Naive thymus-derived CD4-positive, alpha-beta T cell (primary cell): ENCODE measurements at regions not wholly inside any gene's neighbourhood (a gene's known extent, or its start where the extent isn't known, plus 50 kb on each side); places are given as distances from the start of the nearest gene placed in this dataset.
A peak's percentile ranks its signal among the peaks of the same experiment; 100 is the strongest.

Experiments used
- ATAC-seq: fragments of 150-1000 bp; cut with Tn5 transposase; 2 replicates; pipeline ENCODE4 v1.10.0; 2021; ENCODE audit warnings: mild to moderate bottlenecking, moderate library complexity
- CTCF ChIA-PET: fragments of 350-600 bp; sonication (Branson Sonifier 250); formaldehyde crosslinking; loops from one replicate; lab custom pipeline; 2021; ENCODE audit warnings: antibody characterized with exemption; lab: Charles Lee
- POLR2A ChIA-PET: fragments of 350-600 bp; sonication (Branson Sonifier 250); formaldehyde crosslinking; loops from one replicate; lab custom pipeline; 2021; ENCODE audit warnings: antibody characterized with exemption, inconsistent platforms; lab: Charles Lee
- DNase-seq, 9 donors: peaks; one replicate each; pipeline versions ENCODE4 v3.0.0 to v3.0.0-alpha.2; 2020 to 2022; ENCODE audit warnings: mixed read lengths in 1 of 9
- H3K27ac ChIP-seq: one replicate; pipeline ENCODE4 v1.7.0; 2013; ENCODE audit warnings: mild to moderate bottlenecking, low read depth, low read length, moderate library complexity
- H3K27me3 ChIP-seq, 2 donors: one replicate each; pipeline ENCODE4 v1.7.0; 2013; ENCODE audit warnings: low read length in 2 of 2, mild to moderate bottlenecking in 2 of 2, moderate library complexity in 2 of 2; ENCODE audit not compliant: control insufficient read depth in 2 of 2, insufficient read depth in 2 of 2
- H3K36me3 ChIP-seq, 3 experiments: 1 replicate in 2 of 3; 2 replicates in 1 of 3; pipeline ENCODE4 v1.7.0; 2013; ENCODE audit warnings: low read length in 3 of 3, mild to moderate bottlenecking in 3 of 3, moderate library complexity in 1 of 3; ENCODE audit not compliant: insufficient read depth in 3 of 3, control insufficient read depth in 2 of 3
- H3K4me1 ChIP-seq, 2 donors: one replicate each; pipeline ENCODE4 v1.7.0; 2013; ENCODE audit warnings: low read length in 2 of 2, mild to moderate bottlenecking in 2 of 2, moderate library complexity in 1 of 2; ENCODE audit not compliant: control insufficient read depth in 2 of 2, insufficient read depth in 2 of 2
- H3K4me3 ChIP-seq: 2 replicates; pipeline ENCODE4 v1.7.0; 2013; ENCODE audit warnings: mild to moderate bottlenecking, low read length
- H3K9me3 ChIP-seq, 3 experiments: 1 replicate in 2 of 3; 2 replicates in 1 of 3; pipeline ENCODE4 v1.7.0; 2013; ENCODE audit warnings: low read length in 3 of 3; ENCODE audit not compliant: control insufficient read depth in 2 of 3
- H3K27ac Mint-ChIP-seq, 9 donors: one replicate each; pipeline ENCODE4 v1.8.0; 2020 to 2022; ENCODE audit warnings: mixed read lengths in 9 of 9, mild to moderate bottlenecking in 8 of 9, moderate library complexity in 5 of 9, inconsistent platforms in 2 of 9
- H3K27me3 Mint-ChIP-seq, 5 donors: one replicate each; pipeline ENCODE4 v1.8.0; 2021 to 2022; ENCODE audit warnings: mixed read lengths in 5 of 5, mild to moderate bottlenecking in 1 of 5
- H3K36me3 Mint-ChIP-seq, 5 donors: one replicate each; pipeline ENCODE4 v1.8.0; 2020 to 2022; ENCODE audit warnings: mixed read lengths in 5 of 5, mild to moderate bottlenecking in 3 of 5, inconsistent platforms in 1 of 5
- H3K4me1 Mint-ChIP-seq, 7 donors: one replicate each; pipeline ENCODE4 v1.8.0; 2020 to 2022; ENCODE audit warnings: mixed read lengths in 7 of 7, mild to moderate bottlenecking in 3 of 7, inconsistent platforms in 1 of 7
- H3K4me3 Mint-ChIP-seq, 10 donors: one replicate each; pipeline ENCODE4 v1.8.0; 2020 to 2022; ENCODE audit warnings: mild to moderate bottlenecking in 10 of 10, mixed read lengths in 10 of 10, moderate library complexity in 6 of 10, inconsistent platforms in 2 of 10
- H3K9me3 Mint-ChIP-seq, 11 donors: one replicate each; pipeline ENCODE4 v1.8.0; 2020 to 2022; ENCODE audit warnings: mixed read lengths in 11 of 11, mild to moderate bottlenecking in 4 of 11, inconsistent platforms in 1 of 11, moderate library complexity in 1 of 11
- intact Hi-C, 2 donors: fragments of 100-400 bp; cut with micrococcal nuclease; formaldehyde crosslinking; loops; one replicate each; pipeline ENCODE4 v1.15.1; 2023

GRCh38 chr3:188066141-188066540 is 87.8 kb upstream of the LPP start:
- ATAC-seq, result no peak
- intact Hi-C loops, result no loop called here
- H3K27me3 ChIP-seq, result no peaks in the 10 kb centered on the region
- no peaks in the 10 kb centered on the region for H3K36me3 ChIP-seq
- H3K4me3 ChIP-seq, result no peak overlapping the region
- peaks cover 0 to 5% (median 0%) of the 10 kb centered on the region in 11 donors for H3K9me3 Mint-ChIP-seq
- peaks cover 0 to 10% (median 0%) of the 10 kb centered on the region in 5 donors for H3K36me3 Mint-ChIP-seq
- H3K27ac ChIP-seq, result no peak overlapping the region
- no peak overlapping the region for H3K4me3 Mint-ChIP-seq
- peaks cover 0 to 16% (median 9%) of the 10 kb centered on the region in 7 donors for H3K4me1 Mint-ChIP-seq
- ChIA-PET CTCF (no interaction called here), POLR2A (no interaction called here)
- no peaks in the 10 kb centered on the region for H3K27me3 Mint-ChIP-seq
- H3K9me3 ChIP-seq, result no peaks in the 10 kb centered on the region
- no peak overlapping the region for H3K27ac Mint-ChIP-seq
- H3K4me1 ChIP-seq, result peaks cover 3 to 4% of the 10 kb centered on the region in 2 donors
- no peak for DNase-seq

GRCh38 chr3:188067932-188068331 is 86.0 kb upstream of the LPP start:
- Histone ChIP-seq H3K27me3 (no peaks in the 10 kb centered on the region), H3K4me1 (no peaks in the 10 kb centered on the region), H3K9me3 (no peaks in the 10 kb centered on the region), H3K27ac (no peak overlapping the region), H3K4me3 (no peak overlapping the region), H3K36me3 (no peaks in the 10 kb centered on the region)
- peaks cover 0 to 7% (median 0%) of the 10 kb centered on the region in 5 donors for H3K36me3 Mint-ChIP-seq
- no peaks in the 10 kb centered on the region for H3K27me3 Mint-ChIP-seq
- H3K9me3 Mint-ChIP-seq, result peaks cover 0 to 5% (median 0%) of the 10 kb centered on the region in 11 donors
- CTCF ChIA-PET, result no interaction called here
- H3K4me1 Mint-ChIP-seq, result peaks cover 0 to 9% (median 5%) of the 10 kb centered on the region in 7 donors
- POLR2A ChIA-PET, result interaction anchor here (0.6 kb wide), 1 partner anchor 162 kb away, joined by 4 read pairs; no protein-coding TSS in a partner anchor
- no peak overlapping the region for H3K4me3 Mint-ChIP-seq
- ATAC-seq (no peak), DNase-seq (no peak)
- no peak overlapping the region for H3K27ac Mint-ChIP-seq
- intact Hi-C loops, result no loop called here

- ATAC-seq, result no peak
- Histone ChIP-seq H3K9me3 (no peaks in the 10 kb centered on the region), H3K27me3 (no peaks in the 10 kb centered on the region), H3K4me1 (no peaks in the 10 kb centered on the region), H3K4me3 (no peak overlapping the region), H3K27ac (no peak overlapping the region), H3K36me3 (no peaks in the 10 kb centered on the region)
- H3K27ac Mint-ChIP-seq, result no peak overlapping the region
- intact Hi-C loops, result no loop called here
- H3K27me3 Mint-ChIP-seq, result no peaks in the 10 kb centered on the region
- peaks cover 0 to 7% (median 0%) of the 10 kb centered on the region in 5 donors for H3K36me3 Mint-ChIP-seq
- H3K4me1 Mint-ChIP-seq, result peaks cover 0 to 9% (median 5%) of the 10 kb centered on the region in 7 donors
- no peak overlapping the region for H3K4me3 Mint-ChIP-seq
- peaks cover 0 to 5% (median 0%) of the 10 kb centered on the region in 11 donors for H3K9me3 Mint-ChIP-seq
- ChIA-PET POLR2A (interaction anchor here (0.6 kb wide), 1 partner anchor 161 kb away, joined by 4 read pairs; no protein-coding TSS in a partner anchor), CTCF (no interaction called here)
- DNase-seq, result no peak
These were observed 85.6 kb upstream of the LPP start for GRCh38 chr3:188068342-188068741.

GRCh38 chr3:188071636-188072035 is 82.3 kb upstream of the LPP start:
- Mint-ChIP-seq H3K27me3 (no peaks in the 10 kb centered on the region), H3K4me3 (no peak overlapping the region), H3K9me3 (peaks cover 0 to 3% (median 0%) of the 10 kb centered on the region in 11 donors), H3K27ac (no peak overlapping the region), H3K4me1 (peaks cover 0 to 2% (median 0%) of the 10 kb centered on the region in 7 donors), H3K36me3 (peaks cover 0 to 1% (median 0%) of the 10 kb centered on the region in 5 donors)
- DNase-seq (no peak), ATAC-seq (no peak)
- H3K36me3 ChIP-seq, result no peaks in the 10 kb centered on the region
- no peaks in the 10 kb centered on the region for H3K4me1 ChIP-seq
- H3K27me3 ChIP-seq, result no peaks in the 10 kb centered on the region
- POLR2A ChIA-PET, result no interaction called here
- no peak overlapping the region for H3K4me3 ChIP-seq
- CTCF ChIA-PET, result no interaction called here
- no peaks in the 10 kb centered on the region for H3K9me3 ChIP-seq
- intact Hi-C loops, result no loop called here
- H3K27ac ChIP-seq, result no peak overlapping the region

GRCh38 chr3:188076176-188076575 is 77.8 kb upstream of the LPP start:
- no peak overlapping the region for H3K27ac ChIP-seq
- H3K36me3 ChIP-seq, result no peaks in the 10 kb centered on the region
- no peaks in the 10 kb centered on the region for H3K4me1 ChIP-seq
- no peak for ATAC-seq
- POLR2A ChIA-PET, result no interaction called here
- H3K9me3 ChIP-seq, result no peaks in the 10 kb centered on the region
- H3K27me3 Mint-ChIP-seq, result peaks cover 0 to 1% (median 0%) of the 10 kb centered on the region in 5 donors
- no peaks in the 10 kb centered on the region for H3K4me1 Mint-ChIP-seq
- no peak for DNase-seq
- CTCF ChIA-PET, result no interaction called here
- H3K27ac Mint-ChIP-seq, result no peak overlapping the region
- no peak overlapping the region for H3K4me3 Mint-ChIP-seq
- H3K27me3 ChIP-seq, result no peaks in the 10 kb centered on the region
- H3K9me3 Mint-ChIP-seq, result peaks cover 0 to 11% (median 6%) of the 10 kb centered on the region in 11 donors
- peaks cover 0 to 10% (median 4%) of the 10 kb centered on the region in 5 donors for H3K36me3 Mint-ChIP-seq
- intact Hi-C loops, result no loop called here
- no peak overlapping the region for H3K4me3 ChIP-seq

GRCh38 chr3:188077160-188077799 is 76.7 kb upstream of the LPP start:
- ChIA-PET CTCF (no interaction called here), POLR2A (no interaction called here)
- Mint-ChIP-seq H3K4me1 (no peaks in the 10 kb centered on the region), H3K4me3 (no peak overlapping the region), H3K27me3 (peaks cover 0 to 2% (median 0%) of the 10 kb centered on the region in 5 donors), H3K36me3 (peaks cover 0 to 10% (median 4%) of the 10 kb centered on the region in 5 donors), H3K9me3 (peaks cover 0 to 11% (median 6%) of the 10 kb centered on the region in 11 donors), H3K27ac (peak overlapping the region in 1 of 9 donors; percentile 27)
- no peaks in the 10 kb centered on the region for H3K27me3 ChIP-seq
- no peaks in the 10 kb centered on the region for H3K9me3 ChIP-seq
- no peak overlapping the region for H3K4me3 ChIP-seq
- ATAC-seq (no peak), DNase-seq (no peak)
- no peaks in the 10 kb centered on the region for H3K36me3 ChIP-seq
- no peaks in the 10 kb centered on the region for H3K4me1 ChIP-seq
- intact Hi-C loops, result no loop called here
- H3K27ac ChIP-seq, result no peak overlapping the region

- POLR2A ChIA-PET, result no interaction called here
- Mint-ChIP-seq H3K4me1 (no peaks in the 10 kb centered on the region), H3K36me3 (peaks cover 0 to 12% (median 4%) of the 10 kb centered on the region in 5 donors), H3K4me3 (no peak overlapping the region), H3K27ac (no peak overlapping the region), H3K27me3 (peaks cover 0 to 4% (median 0%) of the 10 kb centered on the region in 5 donors), H3K9me3 (peaks cover 0 to 11% (median 6%) of the 10 kb centered on the region in 11 donors)
- Histone ChIP-seq H3K36me3 (no peaks in the 10 kb centered on the region), H3K4me3 (no peak overlapping the region), H3K4me1 (no peaks in the 10 kb centered on the region), H3K27me3 (no peaks in the 10 kb centered on the region), H3K9me3 (no peaks in the 10 kb centered on the region), H3K27ac (no peak overlapping the region)
- intact Hi-C loops, result no loop called here
- ATAC-seq (no peak), DNase-seq (no peak)
- CTCF ChIA-PET, result interaction anchor here (0.7 kb wide), 1 partner anchor 203 kb away, joined by 3 read pairs; no protein-coding TSS in a partner anchor
These were observed 73.9 kb upstream of the LPP start for GRCh38 chr3:188080091-188080490.
